GF-D8 (cell line): ENCODE measurements at regions not wholly inside any gene's neighbourhood (a gene's known extent, or its start where the extent isn't known, plus 50 kb on each side); places are given as distances from the start of the nearest gene placed in this dataset.

Experiments
- DNase-seq: peaks from one replicate; lab custom pipeline; 2025; lab: John Stamatoyannopoulos, UW

DNA sequence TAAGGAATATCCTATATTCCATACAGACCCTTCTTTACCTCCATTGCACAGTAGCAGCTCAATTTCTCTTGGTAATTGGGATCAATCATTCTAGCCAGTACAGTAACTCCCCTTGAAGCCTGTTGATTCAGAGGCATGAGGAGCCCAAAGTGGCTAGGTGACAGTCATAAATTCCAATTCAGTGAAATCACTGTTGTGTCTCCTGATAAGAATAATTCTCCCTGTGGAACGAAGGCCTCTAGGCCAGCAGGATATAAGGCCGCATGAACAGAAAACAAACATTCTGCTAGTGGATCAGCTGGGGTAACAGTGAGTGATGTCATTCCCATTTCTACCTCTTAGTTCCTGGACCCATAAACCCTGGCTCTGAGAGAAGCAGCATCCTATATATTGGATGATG, 696.3 kb downstream of the NR2F2 start:
- DNase-seq, result no peak

DNA sequence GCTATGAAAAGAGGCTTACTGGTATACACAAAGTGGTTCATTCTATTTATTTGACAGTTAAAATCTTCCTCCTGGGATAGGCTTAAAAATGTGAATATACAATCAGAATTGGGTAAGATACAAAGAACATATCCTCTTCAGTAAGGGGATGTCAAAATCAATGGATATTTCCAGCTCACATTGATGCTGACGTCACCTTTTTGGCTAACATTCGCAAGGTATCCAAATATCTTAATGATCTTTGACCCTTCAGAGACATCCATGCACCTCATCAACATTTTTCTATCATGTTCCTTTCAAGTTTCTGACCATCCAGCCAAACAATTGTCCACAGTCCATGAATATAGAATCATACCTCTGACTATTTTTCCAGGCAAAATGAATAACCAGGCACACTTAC, 697.3 kb downstream of the NR2F2 start:
- DNase-seq, result no peak

DNA sequence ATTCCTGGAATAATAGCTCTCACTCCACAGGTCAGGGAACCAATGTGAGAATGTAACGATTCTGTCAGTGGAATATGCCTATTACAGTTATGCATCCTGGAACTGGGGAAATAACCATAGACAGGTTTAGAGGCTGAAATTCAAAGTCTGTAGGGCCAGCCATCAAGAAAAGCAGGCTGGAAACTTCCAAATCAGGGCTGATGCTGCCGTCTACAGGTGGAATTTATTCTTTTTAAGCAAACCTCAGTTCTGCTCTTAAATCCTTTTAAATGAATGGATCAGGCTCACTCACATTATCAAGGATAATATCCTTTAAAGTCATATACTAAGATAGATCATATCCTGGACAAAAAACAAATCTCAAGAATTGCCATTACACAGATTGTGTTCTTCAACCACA, 699.8 kb downstream of the NR2F2 start:
- no peak for DNase-seq

DNA sequence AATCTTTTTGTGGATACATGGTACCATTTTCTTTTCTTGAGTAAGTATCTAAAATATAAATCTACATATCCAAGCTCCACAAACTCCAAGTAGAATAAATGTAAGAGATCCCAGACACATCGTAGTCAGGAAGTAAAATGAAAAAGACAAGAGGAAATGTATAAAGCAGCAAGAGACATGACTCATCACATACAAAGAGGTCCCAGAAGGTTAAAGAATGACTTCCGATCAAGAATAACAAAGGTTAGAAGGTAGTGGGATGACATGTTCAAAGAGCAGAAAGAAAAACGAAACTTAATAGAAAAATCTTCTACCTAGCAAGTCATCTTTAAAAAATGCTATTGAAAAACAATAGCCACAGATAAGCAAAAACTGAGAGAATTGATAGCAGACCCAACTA, 705.8 kb downstream of the NR2F2 start:
- no peak for DNase-seq

DNA sequence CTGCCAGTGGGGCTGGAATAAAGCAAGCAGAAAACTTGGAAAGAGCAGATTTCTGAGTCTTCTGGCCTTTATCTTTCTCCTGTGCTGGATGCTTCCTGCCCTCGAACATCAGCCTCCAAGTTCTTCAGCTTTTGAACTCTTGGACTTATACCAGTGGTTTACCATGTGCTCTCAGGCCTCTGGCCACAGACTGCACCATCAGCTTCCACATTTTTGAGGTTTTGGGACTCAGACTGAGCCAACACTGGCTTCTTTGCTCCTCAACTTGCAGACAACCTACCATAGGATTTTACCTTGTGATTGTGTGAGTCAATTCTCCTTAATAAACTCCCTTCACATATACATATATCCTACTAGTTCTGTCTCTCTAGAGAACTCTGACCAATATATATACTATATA, 706.6 kb downstream of the NR2F2 start:
- no peak for DNase-seq

DNA sequence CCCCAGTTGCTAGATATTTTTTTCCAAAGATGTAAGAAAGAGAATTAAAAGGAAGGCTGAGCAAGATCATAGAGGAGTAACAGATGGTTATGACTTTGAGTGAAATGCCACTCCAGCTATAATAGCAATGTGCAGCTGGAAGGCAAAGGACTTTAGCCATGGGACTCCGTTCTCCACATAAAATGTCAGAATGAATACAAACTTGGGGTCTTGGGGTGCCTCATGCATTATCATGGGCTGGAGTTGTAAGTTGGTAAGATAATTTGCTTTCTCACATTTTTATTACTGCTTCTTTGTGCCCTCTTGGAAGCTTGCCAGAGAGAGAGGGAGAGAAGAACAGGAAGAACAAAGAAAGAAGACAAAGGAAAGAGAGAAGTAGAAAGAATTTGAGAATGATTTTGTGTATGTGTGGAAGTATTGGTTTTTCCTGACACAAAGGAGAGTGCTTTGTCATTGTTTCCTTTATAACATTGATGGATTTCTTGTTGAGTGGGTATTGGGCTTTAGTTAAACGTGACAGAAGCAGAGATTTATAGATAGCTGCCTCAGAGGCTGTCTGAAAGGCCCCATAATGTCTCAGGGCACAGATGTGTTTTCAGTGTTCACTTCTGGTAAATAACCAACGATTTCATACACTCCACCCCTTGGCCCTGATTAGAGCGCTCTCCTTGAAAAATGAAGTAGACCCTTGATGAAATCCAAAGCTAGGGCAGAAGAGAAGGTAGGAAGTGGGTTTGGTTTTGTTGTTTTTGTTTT, 715.3 kb downstream of the NR2F2 start:
- no peak for DNase-seq

DNA sequence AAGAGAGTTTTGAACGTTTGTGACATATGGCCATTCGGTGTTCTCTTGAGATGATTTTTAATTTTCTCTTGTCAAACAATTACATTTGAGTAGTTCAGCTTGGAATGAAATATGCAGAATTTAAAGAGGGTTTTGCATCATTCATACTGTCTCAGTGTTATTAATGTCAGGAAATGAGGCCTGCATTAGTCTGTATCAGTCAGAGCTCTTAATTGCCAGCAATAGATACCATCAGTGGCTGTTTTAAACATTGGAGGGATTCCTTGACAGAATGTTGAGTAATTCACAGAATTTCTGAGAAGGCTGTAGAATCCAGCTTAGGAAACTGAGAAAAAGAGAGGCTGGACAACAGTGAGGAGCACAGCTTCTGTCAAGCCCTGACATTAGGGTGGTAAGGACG, 722.0 kb downstream of the NR2F2 start:
- DNase-seq, result no peak

DNA sequence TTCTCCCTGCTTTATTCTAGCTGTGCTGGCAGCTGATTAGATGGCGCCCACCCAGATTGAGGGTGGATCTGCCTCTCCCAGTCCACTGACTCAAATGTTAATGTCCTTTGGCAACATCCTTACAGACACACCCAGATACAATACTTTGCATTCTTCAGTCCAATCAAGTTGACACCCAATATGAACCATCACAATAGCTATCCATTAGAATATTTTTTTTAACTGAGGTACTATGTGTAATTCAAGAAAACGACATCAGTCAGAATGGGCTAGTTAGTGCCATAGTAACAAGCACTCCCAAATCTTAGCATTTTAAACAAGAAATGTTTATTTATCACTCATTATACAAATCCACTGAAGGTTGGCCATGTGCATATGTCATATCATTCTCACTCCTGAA, 723.1 kb downstream of the NR2F2 start:
- DNase-seq, result no peak

DNA sequence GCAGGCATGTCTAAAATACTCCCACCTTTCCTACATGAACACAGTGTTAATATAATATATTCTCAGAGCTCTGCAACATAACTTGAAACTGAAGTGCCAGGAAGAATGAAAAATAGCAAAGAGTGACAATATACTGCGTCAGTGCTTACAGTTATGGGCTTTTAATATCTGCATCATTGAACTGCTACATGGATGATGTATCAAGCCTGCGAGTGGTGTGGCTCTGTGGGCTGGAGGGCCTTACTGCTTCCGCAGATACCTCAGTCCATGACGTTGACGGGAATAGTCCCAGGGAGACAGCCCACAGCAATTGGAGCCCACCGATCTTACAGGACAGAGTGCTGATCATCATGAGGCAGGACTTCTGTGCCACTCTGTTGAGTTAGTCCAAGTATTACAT, 727.0 kb downstream of the NR2F2 start:
- no peak for DNase-seq

DNA sequence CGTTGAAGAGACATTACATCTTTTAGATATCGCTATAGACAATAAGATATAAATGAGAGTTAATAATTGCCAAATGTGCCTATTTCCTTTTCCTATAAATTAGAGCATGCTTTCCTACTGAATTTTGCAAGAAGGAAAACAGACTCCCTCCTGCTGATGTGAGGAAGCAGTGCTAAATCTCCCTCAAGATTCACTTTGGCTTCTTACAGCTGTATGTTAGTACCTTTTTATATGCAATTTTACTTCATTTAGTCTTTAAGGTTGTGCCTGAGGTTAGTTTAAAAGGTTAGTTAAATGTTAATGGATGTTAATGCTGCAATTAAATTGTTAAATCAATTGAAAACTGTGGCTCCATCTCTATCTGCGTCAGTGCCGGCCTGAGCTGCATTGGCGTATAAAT, 728.8 kb downstream of the NR2F2 start:
- no peak for DNase-seq

DNA sequence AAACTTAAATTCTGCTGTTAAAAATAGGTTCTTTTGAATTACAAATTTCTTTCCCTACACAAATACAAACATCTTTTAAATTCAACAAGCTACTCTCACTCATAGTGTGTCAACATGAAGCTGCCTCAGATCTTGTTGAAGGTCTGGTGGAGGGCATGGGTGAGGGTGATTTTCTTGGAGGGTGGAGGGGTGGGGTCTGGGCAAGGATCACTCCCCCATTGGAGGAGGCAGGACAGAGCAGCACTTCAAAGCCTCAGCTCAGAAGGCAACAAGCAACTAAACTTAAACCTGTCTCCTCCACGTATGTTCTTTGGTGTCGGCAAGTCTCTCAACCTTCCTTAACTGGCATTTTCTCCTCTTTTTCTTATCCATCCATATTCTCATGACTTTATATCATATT, 730.9 kb downstream of the NR2F2 start:
- DNase-seq, result no peak

DNA sequence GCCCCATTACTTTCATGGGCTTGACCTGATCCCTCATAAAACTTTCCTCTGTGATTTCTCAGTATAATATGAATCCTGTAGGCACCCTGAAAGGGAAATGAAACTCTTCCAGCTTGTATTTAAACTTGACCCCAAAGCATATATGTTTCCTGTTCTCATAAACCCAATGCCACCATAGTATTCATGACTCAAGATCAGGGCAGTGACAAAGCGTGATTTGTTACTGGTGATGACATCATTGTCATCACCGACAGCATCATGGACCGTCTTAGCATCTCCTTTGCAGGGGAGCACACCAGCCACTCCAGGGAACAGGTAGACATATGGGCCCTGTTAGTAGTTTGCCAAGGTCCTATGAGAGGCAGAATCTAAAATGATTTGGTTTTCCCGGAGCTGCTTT, 741.2 kb downstream of the NR2F2 start:
- DNase-seq, result no peak

DNA sequence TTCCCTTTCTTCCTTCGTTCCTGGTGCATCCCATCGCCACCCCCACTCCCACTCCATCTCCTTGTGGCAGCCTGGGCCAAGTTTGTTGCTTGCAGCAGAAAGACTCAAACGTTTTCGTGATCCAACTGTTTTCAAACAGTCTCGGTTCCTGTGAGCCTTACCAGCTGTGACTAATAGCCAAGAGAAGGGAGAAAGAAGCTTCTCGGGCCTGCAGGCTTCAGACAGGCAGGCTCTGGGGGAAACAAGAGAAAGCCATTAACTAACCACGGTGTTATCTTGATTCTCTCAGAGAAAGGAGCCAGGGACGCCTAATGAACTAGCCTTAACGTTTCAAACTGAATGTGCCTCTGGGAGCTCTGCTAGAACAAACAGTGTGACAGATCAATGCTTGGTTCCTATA, 742.0 kb downstream of the NR2F2 start:
- no peak for DNase-seq

DNA sequence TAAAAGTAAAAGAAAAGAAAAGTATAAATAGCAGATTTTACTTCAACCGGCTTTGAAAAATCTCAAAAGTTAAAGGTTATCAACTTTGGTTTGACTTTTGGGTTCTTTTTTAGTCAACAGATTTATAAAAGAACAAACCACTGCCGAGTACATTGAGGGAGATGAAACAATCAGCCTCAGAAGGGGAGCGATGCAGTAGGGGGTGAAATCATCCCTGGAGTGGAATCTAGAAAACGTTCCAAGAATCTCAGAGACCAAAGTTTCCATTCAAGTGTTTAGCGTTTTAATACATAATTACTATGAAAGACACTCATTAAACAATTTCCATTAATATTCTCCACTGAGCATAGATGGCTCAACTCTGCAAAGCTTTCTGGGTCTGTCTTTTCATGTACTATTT, 745.5 kb downstream of the NR2F2 start:
- no peak for DNase-seq

DNA sequence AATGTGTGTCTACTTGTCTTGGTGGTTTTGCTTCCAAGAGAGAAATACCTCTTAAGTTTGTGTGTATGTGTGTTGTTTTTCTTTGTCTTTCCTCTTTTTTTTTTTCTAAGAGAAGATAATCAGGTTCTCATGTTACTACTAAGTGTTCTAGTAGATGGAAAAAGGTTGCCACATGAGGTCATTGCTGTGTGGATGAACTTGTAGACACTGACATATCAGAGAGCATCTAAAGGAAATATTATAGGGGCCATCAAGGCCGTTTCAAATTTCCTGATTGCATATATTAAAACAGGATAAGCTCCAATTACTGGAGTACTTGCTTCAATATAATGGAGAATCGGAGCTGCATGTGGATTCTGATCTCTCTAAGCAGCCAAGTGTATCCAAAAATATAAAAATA, 747.5 kb downstream of the NR2F2 start:
- no peak for DNase-seq

DNA sequence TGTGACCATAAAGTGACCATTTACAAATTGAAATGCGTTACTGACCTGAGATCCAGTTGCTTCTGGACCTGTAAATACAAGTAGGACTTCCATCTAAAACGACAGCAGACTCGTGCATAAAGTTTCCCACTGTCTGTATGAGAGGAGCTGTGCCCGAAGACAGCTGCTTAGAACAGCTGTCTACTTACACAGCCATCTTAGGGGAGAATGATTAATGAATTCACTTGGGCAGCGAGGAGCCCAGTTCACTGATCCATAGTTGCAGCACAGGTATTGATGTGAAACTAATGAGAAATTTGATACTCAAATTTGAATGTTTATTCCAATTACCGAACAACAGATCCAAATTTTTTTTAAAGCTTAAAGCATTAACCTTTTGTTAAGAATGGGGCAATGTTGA, 748.1 kb downstream of the NR2F2 start:
- DNase-seq, result no peak

DNA sequence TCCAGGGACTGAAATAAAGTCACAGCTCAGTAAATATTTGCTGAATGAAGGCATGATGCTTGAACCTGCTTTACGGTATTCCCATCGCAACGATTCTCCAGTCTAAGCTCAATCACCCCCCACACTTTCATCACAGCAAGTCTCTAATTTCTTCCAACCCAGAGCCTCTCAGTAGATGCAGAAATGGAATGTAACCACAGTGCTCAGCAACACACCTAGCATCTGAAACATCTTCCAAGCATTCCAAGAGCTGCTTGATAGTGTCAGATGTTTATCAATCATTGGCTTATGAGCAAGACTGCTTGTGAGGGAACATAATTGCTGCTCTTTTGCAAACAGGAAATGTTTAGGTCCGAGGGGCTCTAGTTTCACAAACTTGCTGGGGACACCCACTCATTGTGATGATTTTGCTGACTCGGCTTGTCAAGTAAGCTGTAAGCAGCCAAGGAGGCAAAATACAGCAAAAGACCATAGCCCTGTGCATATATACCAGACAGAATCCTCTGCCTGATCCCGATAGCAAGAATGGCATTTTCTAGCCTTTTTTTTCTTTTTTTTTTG, 751.2 kb downstream of the NR2F2 start:
- DNase-seq, result no peak

DNA sequence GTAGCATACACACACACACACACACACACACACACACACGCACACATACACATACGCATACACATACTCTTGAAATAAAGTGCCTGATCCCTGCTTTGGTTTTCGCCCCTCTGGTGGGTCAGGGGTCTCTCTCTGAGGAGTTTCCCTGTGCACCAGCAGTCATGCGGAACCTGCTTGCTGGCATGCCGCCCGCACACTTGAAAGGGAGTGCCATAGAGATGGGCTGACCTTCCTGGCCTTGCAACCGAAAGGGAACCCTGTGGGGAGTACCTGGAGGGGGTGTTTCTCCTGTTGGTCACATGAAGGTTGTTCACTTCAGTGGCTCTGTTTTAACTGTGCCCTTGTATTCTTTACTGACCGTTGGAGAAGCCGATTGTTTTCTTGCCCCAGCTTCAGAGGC, 752.3 kb downstream of the NR2F2 start:
- no peak for DNase-seq

DNA sequence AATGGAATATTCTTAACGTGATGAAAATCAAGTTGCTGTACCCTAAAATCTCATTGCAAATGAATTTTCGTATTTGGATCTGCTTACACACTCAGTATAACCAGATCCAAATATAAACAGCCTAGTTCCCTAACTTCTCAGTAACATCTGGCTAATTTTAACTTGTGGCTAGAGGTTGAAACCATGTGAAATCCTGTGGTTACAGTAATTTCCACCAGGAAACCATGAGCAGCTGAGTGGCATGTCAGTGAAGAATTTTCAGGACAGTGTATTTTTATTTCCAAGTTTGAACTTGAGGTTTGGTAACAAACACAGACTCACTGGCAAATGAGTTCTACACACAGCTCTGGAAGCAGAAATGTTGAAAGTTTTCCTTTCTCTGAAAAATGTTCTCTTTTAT, 754.1 kb downstream of the NR2F2 start:
- DNase-seq, result peak; percentile 35

DNA sequence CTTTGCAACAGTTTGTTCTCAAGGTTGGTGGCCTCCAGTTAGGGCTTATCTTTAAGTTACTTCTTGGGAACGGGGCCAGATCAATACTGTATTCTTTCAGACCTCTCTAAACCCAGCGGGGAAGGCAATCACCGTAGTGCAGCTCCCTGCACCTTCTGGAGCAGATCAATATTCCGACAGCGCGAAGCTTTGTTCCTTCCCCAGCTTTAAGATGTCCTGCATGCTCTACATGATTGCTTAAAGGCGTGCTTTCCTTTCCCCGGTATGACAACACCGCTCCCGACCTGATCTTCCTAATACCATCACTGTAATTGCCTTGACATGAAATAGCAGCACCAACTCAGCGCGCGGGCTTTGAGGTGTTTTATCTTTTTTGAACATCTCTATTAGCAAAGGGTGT, 755.2 kb downstream of the NR2F2 start:
- no peak for DNase-seq

DNA sequence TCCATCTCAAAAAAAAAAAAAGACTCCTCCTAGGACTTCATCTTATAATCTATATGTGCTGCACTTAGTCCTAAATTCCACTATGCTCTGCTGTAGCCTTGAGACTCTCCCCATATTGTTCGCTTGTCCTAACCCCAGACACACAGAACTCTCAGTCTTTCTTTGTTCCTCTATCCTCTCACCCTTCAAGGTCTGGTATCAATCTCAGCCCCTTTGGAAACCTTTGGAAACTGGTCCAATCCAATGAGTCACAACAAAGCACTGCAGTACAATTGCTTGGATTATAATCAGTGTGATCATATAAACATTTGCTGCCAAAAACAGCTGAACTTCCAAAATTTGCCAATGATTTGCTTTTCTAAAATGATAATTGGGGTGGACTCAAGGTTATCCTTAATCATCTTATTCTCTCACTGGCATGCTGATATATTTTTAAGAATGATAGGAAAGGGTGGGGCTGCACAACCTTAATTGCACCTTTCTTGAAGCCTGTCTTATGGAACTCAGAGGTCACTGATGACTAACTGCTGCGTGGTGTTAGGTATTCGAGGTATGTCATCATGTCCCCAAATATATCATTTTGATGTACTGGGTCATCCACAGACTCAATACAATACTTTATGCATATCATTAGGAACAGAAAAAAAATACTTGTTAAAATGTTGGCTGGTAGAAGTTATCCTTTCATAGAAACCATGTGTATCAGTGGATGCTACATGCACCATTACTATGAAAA, 756.7 kb downstream of the NR2F2 start:
- DNase-seq, result no peak

DNA sequence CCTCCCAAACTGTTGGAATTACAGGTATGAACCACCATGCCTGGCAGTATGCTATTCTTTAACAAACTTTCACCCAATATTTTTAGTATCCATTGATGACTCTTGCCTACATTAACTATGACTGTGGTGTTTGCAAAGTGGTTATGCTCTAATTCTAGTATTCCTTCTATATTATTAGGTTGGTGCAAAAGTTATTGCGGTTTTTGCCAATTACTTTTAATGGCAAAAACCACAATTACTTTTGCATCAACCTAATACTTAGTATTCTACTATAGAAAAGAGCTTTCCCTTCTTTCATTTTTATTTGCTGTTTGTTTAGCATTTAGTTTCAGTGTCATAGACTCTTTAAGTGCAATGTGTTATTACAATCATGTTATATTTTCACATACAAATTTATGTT, 760.6 kb downstream of the NR2F2 start:
- DNase-seq, result no peak

DNA sequence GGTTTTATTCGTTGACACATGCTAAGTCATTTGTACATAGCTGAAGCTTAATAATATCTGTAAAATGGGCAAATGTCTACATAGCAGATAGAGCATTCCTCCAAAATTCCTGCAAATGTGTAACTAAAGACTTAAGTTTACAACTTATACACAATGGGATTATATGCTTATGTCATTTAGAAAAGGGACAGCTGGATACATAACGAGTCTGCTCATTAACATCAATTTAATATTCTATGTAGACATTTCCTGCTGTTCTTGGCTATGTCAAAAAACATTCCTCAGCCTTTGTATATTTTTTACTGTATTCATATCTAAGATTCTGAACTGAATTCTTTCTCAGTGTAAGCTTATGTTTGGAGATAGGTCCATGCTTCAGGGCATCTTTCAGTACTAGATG, 762.2 kb downstream of the NR2F2 start:
- no peak for DNase-seq
